Tibial nerve (tissue), 4 donors: ENCODE measurements at regions not wholly inside any gene's neighbourhood (a gene's known extent, or its start where the extent isn't known, plus 50 kb on each side); places are given as distances from the start of the nearest gene placed in this dataset.
"Not testable (repeated sequence)": the region's sequence is repeated elsewhere in the genome, so short reads cannot be mapped to it uniquely, and the experiment has no call there.

Source experiments
- EP300 ChIP-seq, 2 donors: sonication (generic); formaldehyde crosslinking; IDR thresholded peaks; one replicate each; pipeline ENCODE4 v1.6.1; 2017; ENCODE audit warnings: antibody characterized with exemption in 2 of 2, mild to moderate bottlenecking in 1 of 2
- POLR2A ChIP-seq, 2 donors: fragments of 450-650 bp; IDR thresholded peaks; one replicate each; pipeline ENCODE4 v1.6.1; 2017; ENCODE audit warnings: antibody characterized with exemption in 2 of 2, mild to moderate bottlenecking in 2 of 2, moderate library complexity in 2 of 2
- TF ChIP-seq, protein P1 (sequence below), 5 experiments: fragments of 200-600 bp in 3 of 5; fragments of 450-650 bp in 2 of 5; sonication (generic) in 3 of 5; IDR thresholded peaks; one replicate each; pipeline ENCODE4 v1.5.1; 2016 to 2019; ENCODE audit warnings: antibody characterized with exemption in 5 of 5, mild to moderate bottlenecking in 3 of 5, moderate library complexity in 2 of 5

DNA sequence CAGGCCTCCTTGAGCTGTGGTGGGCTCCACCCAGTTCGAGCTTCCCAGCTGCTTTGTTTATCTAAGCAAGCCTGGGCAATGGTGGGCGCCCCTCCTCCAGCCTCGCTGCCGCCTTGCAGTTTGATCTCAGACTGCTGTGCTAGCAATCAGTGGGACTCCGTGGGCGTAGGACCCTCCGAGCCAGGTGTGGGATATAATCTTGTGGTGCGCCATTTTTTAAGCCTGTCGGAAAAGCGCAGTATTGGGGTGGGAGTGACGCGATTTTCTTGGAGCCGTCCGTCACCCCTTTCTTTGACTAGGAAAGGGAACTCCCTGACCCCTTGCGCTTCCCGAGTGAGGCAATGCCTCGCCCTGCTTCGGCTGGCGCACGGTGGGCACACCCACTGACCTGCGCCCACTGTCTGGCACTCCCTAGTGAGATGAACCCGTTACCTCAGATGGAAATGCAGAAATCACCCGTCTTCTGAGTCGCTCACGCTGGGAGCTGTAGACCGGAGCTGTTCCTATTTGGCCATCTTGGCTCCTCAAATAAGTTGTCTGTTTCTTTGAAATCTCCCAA lies 291.3 kb upstream of the CTNNB1 start:
- TF ChIP-seq POLR2A, EP300 (IDR thresholded peaks at IDR 0.05): not testable (repeated sequence)
- TF ChIP-seq, protein P1, sequence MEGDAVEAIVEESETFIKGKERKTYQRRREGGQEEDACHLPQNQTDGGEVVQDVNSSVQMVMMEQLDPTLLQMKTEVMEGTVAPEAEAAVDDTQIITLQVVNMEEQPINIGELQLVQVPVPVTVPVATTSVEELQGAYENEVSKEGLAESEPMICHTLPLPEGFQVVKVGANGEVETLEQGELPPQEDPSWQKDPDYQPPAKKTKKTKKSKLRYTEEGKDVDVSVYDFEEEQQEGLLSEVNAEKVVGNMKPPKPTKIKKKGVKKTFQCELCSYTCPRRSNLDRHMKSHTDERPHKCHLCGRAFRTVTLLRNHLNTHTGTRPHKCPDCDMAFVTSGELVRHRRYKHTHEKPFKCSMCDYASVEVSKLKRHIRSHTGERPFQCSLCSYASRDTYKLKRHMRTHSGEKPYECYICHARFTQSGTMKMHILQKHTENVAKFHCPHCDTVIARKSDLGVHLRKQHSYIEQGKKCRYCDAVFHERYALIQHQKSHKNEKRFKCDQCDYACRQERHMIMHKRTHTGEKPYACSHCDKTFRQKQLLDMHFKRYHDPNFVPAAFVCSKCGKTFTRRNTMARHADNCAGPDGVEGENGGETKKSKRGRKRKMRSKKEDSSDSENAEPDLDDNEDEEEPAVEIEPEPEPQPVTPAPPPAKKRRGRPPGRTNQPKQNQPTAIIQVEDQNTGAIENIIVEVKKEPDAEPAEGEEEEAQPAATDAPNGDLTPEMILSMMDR (IDR thresholded peaks at IDR 0.05), result not testable (repeated sequence)
